ENCODE measurements at regions not wholly inside any gene's neighbourhood (a gene's known extent, or its start where the extent isn't known, plus 50 kb on each side); places are given as distances from the start of the nearest gene placed in this dataset.

GRCh38 chr9:89798547-89799120 is 193.8 kb downstream of the GADD45G start:
- TF ChIP-seq CTCF (conservative IDR thresholded peaks at IDR 0.05 in 1 of 2, IDR thresholded peaks at IDR 0.05 in 1 of 2; ENCODE audit: extremely low read depth in 1 of 2, insufficient read depth in 1 of 2, low read depth in 1 of 2, low read length in 2 of 2), result no peak
- no peak for TF ChIP-seq EZH2 (IDR thresholded peaks at IDR 0.05; ENCODE audit: borderline replicate concordance, low read length)

Data from mammary epithelial cell (primary cell).